Ovary (tissue), 7 donors: ENCODE measurements at regions not wholly inside any gene's neighbourhood (a gene's known extent, or its start where the extent isn't known, plus 50 kb on each side); places are given as distances from the start of the nearest gene placed in this dataset.

Experiments used
- DNase-seq, 5 donors: peaks; one replicate each; pipeline ENCODE4 v3.0.0-alpha.2; 2019 to 2020
- H3K27ac ChIP-seq, 2 donors: fragments of 200-600 bp; one replicate each; pipeline versions ENCODE4 v1.5.1 to v1.8.0; 2019 to 2022
- H3K27me3 ChIP-seq: fragments of 200-600 bp; one replicate; pipeline ENCODE4 v1.8.0; 2022
- H3K36me3 ChIP-seq: fragments of 200-600 bp; sonication (generic); one replicate; pipeline ENCODE4 v1.5.1; 2019
- H3K4me1 ChIP-seq: one replicate; pipeline ENCODE4 v1.8.1; 2013; ENCODE audit warnings: mild to moderate bottlenecking, moderate library complexity; ENCODE audit not compliant: insufficient read depth
- H3K4me3 ChIP-seq: fragments of 200-600 bp; sonication (generic); one replicate; pipeline ENCODE4 v1.5.1; 2017
- H3K9me3 ChIP-seq, 2 donors: fragments of 200-600 bp in 1 of 2; sonication (generic) in 1 of 2; one replicate each; pipeline versions ENCODE4 v1.5.1 to v1.8.1; 2013 to 2019; ENCODE audit warnings: mild to moderate bottlenecking in 1 of 2, moderate library complexity in 1 of 2
- CTCF ChIP-seq, 3 donors: fragments of 450-650 bp in 2 of 3; fragments of 200-600 bp in 1 of 3; IDR thresholded peaks; one replicate each; pipeline versions ENCODE4 v1.5.1 to v1.8.0; 2016 to 2022; ENCODE audit warnings: antibody characterized with exemption in 3 of 3, mild to moderate bottlenecking in 1 of 3
- EP300 ChIP-seq: sonication (generic); formaldehyde crosslinking; IDR thresholded peaks from one replicate; pipeline ENCODE4 v1.6.1; 2017; ENCODE audit warnings: antibody characterized with exemption
- POLR2A ChIP-seq: fragments of 450-650 bp; IDR thresholded peaks from one replicate; pipeline ENCODE4 v1.6.1; 2017; ENCODE audit warnings: antibody characterized with exemption, mild to moderate bottlenecking, moderate library complexity
- WGBS, 3 donors: extraction: QIAGEN DNeasy Blood & Tissue Kit in 1 of 3; methylation state at CpG; one replicate each; pipeline versions ENCODE4 v1.1.5 to v1.1.7; 2013 to 2017; 5-methylcytosine and 5-hydroxymethylcytosine counted together
- intact Hi-C, 4 donors: fragments of 100-400 bp; cut with DNase I; formaldehyde crosslinking; loops; one replicate each; pipeline versions ENCODE4 v1.11.0 to v1.15.1; 2022 to 2023
- donor health status: DM: no; HTN: no; CAD: no; lungs with moderate emphysema.
- donor health status: DM: no; HTN: no; CAD: no.
- donor health status: Bipolar disorder and iron deficiency.
- donor health status: DM: no; HTN: no; CAD: no.
- donor health status: DM: yes; HTN: yes; CAD: no.

- Histone ChIP-seq H3K27me3 (no peaks in the 10 kb centered on the region), H3K4me3 (no peak overlapping the region), H3K4me1 (no peaks in the 10 kb centered on the region), H3K27ac (no peak overlapping the region), H3K9me3 (no peaks in the 10 kb centered on the region), H3K36me3 (no peaks in the 10 kb centered on the region)
- no peak for DNase-seq
- 49 to 59% (median 51%) methylated on average over 4 of the region's 4 CpGs for WGBS, 3 donors
- intact Hi-C loops: no loop called here
- TF ChIP-seq CTCF (IDR thresholded peaks at IDR 0.05) (no peak), EP300 (no peak), POLR2A (no peak)
Measured at GRCh38 chr9:1319436-1319835, 269.3 kb downstream of the DMRT2 start.

GRCh38 chr9:1320051-1320557 is 269.9 kb downstream of the DMRT2 start:
- H3K4me1 ChIP-seq: no peaks in the 10 kb centered on the region
- H3K36me3 ChIP-seq: no peaks in the 10 kb centered on the region
- 75 to 84% (median 82%) methylated on average over 5 of the region's 5 CpGs for WGBS, 3 donors
- TF ChIP-seq CTCF (IDR thresholded peaks at IDR 0.05): no peak
- no peak for TF ChIP-seq EP300
- no peak for TF ChIP-seq POLR2A
- no peak overlapping the region for H3K4me3 ChIP-seq
- no peak overlapping the region for H3K27ac ChIP-seq
- no peaks in the 10 kb centered on the region for H3K27me3 ChIP-seq
- intact Hi-C loops: no loop called here
- no peak for DNase-seq
- H3K9me3 ChIP-seq: no peaks in the 10 kb centered on the region

- Histone ChIP-seq H3K27ac (no peak overlapping the region), H3K36me3 (no peaks in the 10 kb centered on the region), H3K27me3 (no peaks in the 10 kb centered on the region), H3K4me1 (no peaks in the 10 kb centered on the region), H3K4me3 (no peak overlapping the region), H3K9me3 (no peaks in the 10 kb centered on the region)
- TF ChIP-seq EP300 (no peak), POLR2A (no peak), CTCF (IDR thresholded peaks at IDR 0.05) (no peak)
- 15 to 33% (median 24%) methylated on average over 7 of the region's 7 CpGs for WGBS, 3 donors
- intact Hi-C loops: no loop called here
- no peak for DNase-seq
Measured at GRCh38 chr9:1320607-1321195, 270.5 kb downstream of the DMRT2 start.

GRCh38 chr9:1327467-1327866 is 277.3 kb downstream of the DMRT2 start:
- intact Hi-C loops: no loop called here
- no peak for TF ChIP-seq POLR2A
- no peak for TF ChIP-seq CTCF (IDR thresholded peaks at IDR 0.05)
- TF ChIP-seq EP300: no peak
- WGBS, 3 donors: 75 to 80% (median 75%) methylated on average over 3 of the region's 3 CpGs
- H3K27me3 ChIP-seq: no peaks in the 10 kb centered on the region
- no peaks in the 10 kb centered on the region for H3K36me3 ChIP-seq
- no peaks in the 10 kb centered on the region for H3K9me3 ChIP-seq
- no peaks in the 10 kb centered on the region for H3K4me1 ChIP-seq
- H3K4me3 ChIP-seq: no peak overlapping the region
- no peak overlapping the region for H3K27ac ChIP-seq
- no peak for DNase-seq
